Keratinocyte (primary cell): ENCODE measurements at regions not wholly inside any gene's neighbourhood (a gene's known extent, or its start where the extent isn't known, plus 50 kb on each side); places are given as distances from the start of the nearest gene placed in this dataset.

ENCODE experiments used
- DNase-seq: peaks from one replicate; pipeline ENCODE4 v3.0.0-alpha.2; 2011; ENCODE audit warnings: low read depth, missing footprints, low spot score
- FAIRE-seq: peaks from 2 replicates; lab custom pipeline; 2011; peaks lifted over from hg19 to GRCh38; lab: Jason Lieb, UNC
- H2AFZ ChIP-seq: 2 replicates; pipeline ENCODE4 v1.6.0; 2012; ENCODE audit warnings: low read length, control low read depth, inconsistent platforms; ENCODE audit not compliant: control insufficient read depth
- H3K27ac ChIP-seq: 2 replicates; pipeline ENCODE4 v1.5.1; 2011; ENCODE audit warnings: low read length; ENCODE audit not compliant: control insufficient read depth, insufficient read depth
- H3K27me3 ChIP-seq: 3 replicates; pipeline ENCODE4 v1.6.0; 2011; ENCODE audit warnings: low read length; ENCODE audit not compliant: control insufficient read depth, insufficient read depth; ENCODE audit errors: extremely low read depth
- H3K36me3 ChIP-seq, 2 experiments: 2 replicates in 1 of 2; 3 replicates in 1 of 2; pipeline ENCODE4 v1.5.1; 2011; ENCODE audit warnings: low read length in 2 of 2, mild to moderate bottlenecking in 1 of 2; ENCODE audit not compliant: control insufficient read depth in 2 of 2, insufficient read depth in 2 of 2; ENCODE audit errors: extremely low read depth in 1 of 2
- H3K4me1 ChIP-seq: 3 replicates; pipeline ENCODE4 v1.5.1; 2011; ENCODE audit warnings: low read length; ENCODE audit not compliant: control insufficient read depth, insufficient read depth; ENCODE audit errors: extremely low read depth
- H3K4me2 ChIP-seq: 3 replicates; pipeline ENCODE4 v1.6.0; 2011; ENCODE audit warnings: low read depth, low read length; ENCODE audit not compliant: control insufficient read depth, insufficient read depth; ENCODE audit errors: extremely low read depth
- H3K4me3 ChIP-seq, 3 experiments: fragments of 200-600 bp in 1 of 3; sonication (generic) in 1 of 3; 2 replicates in 2 of 3; 3 replicates in 1 of 3; pipeline ENCODE4 v1.5.1; 2011 to 2016; ENCODE audit warnings: low read length in 3 of 3, mild to moderate bottlenecking in 3 of 3, control low read depth in 2 of 3, inconsistent platforms in 1 of 3, low read depth in 1 of 3, mixed read lengths in 1 of 3, mixed run types in 1 of 3, moderate library complexity in 1 of 3; ENCODE audit not compliant: control insufficient read depth in 2 of 3, insufficient read depth in 2 of 3; ENCODE audit errors: extremely low read depth in 1 of 3
- H3K79me2 ChIP-seq: 2 replicates; pipeline ENCODE4 v1.6.0; 2012; ENCODE audit warnings: low read length; ENCODE audit not compliant: control insufficient read depth, insufficient read depth
- H3K9ac ChIP-seq: 3 replicates; pipeline ENCODE4 v1.6.0; 2011; ENCODE audit warnings: low read length; ENCODE audit not compliant: control insufficient read depth, insufficient read depth; ENCODE audit errors: extremely low read depth
- H3K9me1 ChIP-seq: 3 replicates; pipeline ENCODE4 v1.6.0; 2011; ENCODE audit warnings: low read length; ENCODE audit not compliant: control insufficient read depth, insufficient read depth; ENCODE audit errors: extremely low read depth
- H3K9me3 ChIP-seq: 2 replicates; pipeline ENCODE4 v1.5.1; 2012; ENCODE audit warnings: low read depth, low read length; ENCODE audit not compliant: control insufficient read depth
- H4K20me1 ChIP-seq: 3 replicates; pipeline ENCODE4 v1.6.0; 2011; ENCODE audit warnings: low read length; ENCODE audit not compliant: control insufficient read depth, insufficient read depth; ENCODE audit errors: extremely low read depth
- EZH2 ChIP-seq: IDR thresholded peaks from one replicate; pipeline ENCODE4 v1.6.1; 2012; ENCODE audit warnings: inconsistent platforms, mild to moderate bottlenecking, low read length, moderate library complexity
- dilution Hi-C: fragments of 300-500 bp; cut with MboI; formaldehyde crosslinking; loops from one replicate; pipeline ENCODE4 v1.7.0; 2020; ENCODE audit warnings: low sequenced_read_pairs; ENCODE audit not compliant: extremely low pct_ligation_motif_present
- TF ChIP-seq, protein P1 (sequence below), 3 experiments: IDR thresholded peaks in 1 of 3; conservative IDR thresholded peaks in 1 of 3; optimal IDR thresholded peaks in 1 of 3; 2 replicates in 2 of 3; 3 replicates in 1 of 3; pipeline versions ENCODE3 to v1.5.1; 2011; ENCODE audit warnings: low read length in 3 of 3, mild to moderate bottlenecking in 3 of 3, moderate library complexity in 2 of 3, control low read depth in 1 of 3, inconsistent platforms in 1 of 3; ENCODE audit not compliant: insufficient read depth in 2 of 3; ENCODE audit errors: extremely low read depth in 1 of 3

DNA sequence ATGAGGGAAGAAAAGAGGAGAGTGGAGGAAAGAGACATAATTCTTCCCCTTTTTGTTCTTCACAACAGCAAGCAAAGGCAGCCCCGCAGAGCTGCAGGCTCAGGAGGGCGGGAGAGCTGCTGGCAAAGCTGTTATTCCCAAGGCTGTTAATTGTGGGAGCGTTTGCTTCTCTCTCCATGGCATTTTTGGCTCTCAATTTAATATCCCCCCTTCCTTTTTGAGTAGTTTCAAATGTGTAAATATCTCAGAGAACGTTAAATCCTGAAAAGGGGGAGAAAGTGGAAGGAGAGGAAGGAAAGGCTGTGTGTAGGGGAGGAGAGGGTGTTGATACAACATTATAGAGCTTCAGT lies 165.7 kb downstream of the NSG2 start:
- no peaks in the 10 kb centered on the region for H3K9me1 ChIP-seq
- H4K20me1 ChIP-seq = no peaks in the 10 kb centered on the region
- no peaks in the 10 kb centered on the region for H3K79me2 ChIP-seq
- dilution Hi-C loops = no loop called here
- TF ChIP-seq, protein P1, sequence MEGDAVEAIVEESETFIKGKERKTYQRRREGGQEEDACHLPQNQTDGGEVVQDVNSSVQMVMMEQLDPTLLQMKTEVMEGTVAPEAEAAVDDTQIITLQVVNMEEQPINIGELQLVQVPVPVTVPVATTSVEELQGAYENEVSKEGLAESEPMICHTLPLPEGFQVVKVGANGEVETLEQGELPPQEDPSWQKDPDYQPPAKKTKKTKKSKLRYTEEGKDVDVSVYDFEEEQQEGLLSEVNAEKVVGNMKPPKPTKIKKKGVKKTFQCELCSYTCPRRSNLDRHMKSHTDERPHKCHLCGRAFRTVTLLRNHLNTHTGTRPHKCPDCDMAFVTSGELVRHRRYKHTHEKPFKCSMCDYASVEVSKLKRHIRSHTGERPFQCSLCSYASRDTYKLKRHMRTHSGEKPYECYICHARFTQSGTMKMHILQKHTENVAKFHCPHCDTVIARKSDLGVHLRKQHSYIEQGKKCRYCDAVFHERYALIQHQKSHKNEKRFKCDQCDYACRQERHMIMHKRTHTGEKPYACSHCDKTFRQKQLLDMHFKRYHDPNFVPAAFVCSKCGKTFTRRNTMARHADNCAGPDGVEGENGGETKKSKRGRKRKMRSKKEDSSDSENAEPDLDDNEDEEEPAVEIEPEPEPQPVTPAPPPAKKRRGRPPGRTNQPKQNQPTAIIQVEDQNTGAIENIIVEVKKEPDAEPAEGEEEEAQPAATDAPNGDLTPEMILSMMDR (optimal IDR thresholded peaks at IDR 0.05 in 1 of 3, IDR thresholded peaks at IDR 0.05 in 1 of 3, conservative IDR thresholded peaks at IDR 0.05 in 1 of 3; ENCODE audit: extremely low read depth in 1 of 3, insufficient read depth in 2 of 3, low read length in 3 of 3) = no peak
- no peak for TF ChIP-seq EZH2
- FAIRE-seq = no peak
- H3K4me2 ChIP-seq = no peak overlapping the region
- H2AFZ ChIP-seq = no peak overlapping the region
- H3K4me3 ChIP-seq = no peak overlapping the region
- H3K4me1 ChIP-seq = no peaks in the 10 kb centered on the region
- no peak overlapping the region for H3K27ac ChIP-seq
- H3K9me3 ChIP-seq = no peaks in the 10 kb centered on the region
- no peaks in the 10 kb centered on the region for H3K27me3 ChIP-seq
- DNase-seq = no peak
- H3K9ac ChIP-seq = no peak overlapping the region
- no peaks in the 10 kb centered on the region for H3K36me3 ChIP-seq

DNA sequence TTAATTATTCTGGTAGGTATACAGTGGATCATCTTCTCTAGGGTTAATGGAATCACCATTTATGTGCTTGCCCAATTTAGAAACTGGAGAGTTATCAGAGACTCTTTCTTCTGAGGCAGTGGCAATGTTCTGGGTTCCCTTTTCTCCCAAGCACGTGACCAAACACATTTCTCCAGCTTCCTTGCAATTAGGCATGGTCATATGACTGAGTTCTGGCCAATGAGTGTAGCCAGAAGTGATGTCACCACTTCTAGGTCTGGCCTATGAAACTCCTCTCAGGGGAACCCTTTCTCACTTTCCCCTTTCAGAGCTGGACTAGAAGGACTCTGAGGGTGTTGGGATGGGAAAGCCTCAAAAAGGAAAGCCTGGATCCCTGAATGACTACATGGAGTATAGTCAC lies 172.0 kb downstream of the NSG2 start:
- no peaks in the 10 kb centered on the region for H4K20me1 ChIP-seq
- dilution Hi-C loops = no loop called here
- no peaks in the 10 kb centered on the region for H3K79me2 ChIP-seq
- DNase-seq (no peak), FAIRE-seq (no peak)
- no peaks in the 10 kb centered on the region for H3K36me3 ChIP-seq
- no peaks in the 10 kb centered on the region for H3K27me3 ChIP-seq
- H2AFZ ChIP-seq = no peak overlapping the region
- no peaks in the 10 kb centered on the region for H3K9me1 ChIP-seq
- H3K4me2 ChIP-seq = no peak overlapping the region
- no peaks in the 10 kb centered on the region for H3K9me3 ChIP-seq
- no peak overlapping the region for H3K9ac ChIP-seq
- H3K4me3 ChIP-seq = no peak overlapping the region
- no peaks in the 10 kb centered on the region for H3K4me1 ChIP-seq
- TF ChIP-seq, protein P1 (optimal IDR thresholded peaks at IDR 0.05 in 1 of 3, IDR thresholded peaks at IDR 0.05 in 1 of 3, conservative IDR thresholded peaks at IDR 0.05 in 1 of 3; ENCODE audit: extremely low read depth in 1 of 3, insufficient read depth in 2 of 3, low read length in 3 of 3) = no peak
- no peak for TF ChIP-seq EZH2
- no peak overlapping the region for H3K27ac ChIP-seq
